PC-9 (cell line): ENCODE measurements at regions not wholly inside any gene's neighbourhood (a gene's known extent, or its start where the extent isn't known, plus 50 kb on each side); places are given as distances from the start of the nearest gene placed in this dataset.

ENCODE experiments used
- CTCF ChIP-seq: fragments of 200-600 bp; sonication (generic); conservative IDR thresholded peaks from 2 replicates; pipeline ENCODE4 v1.6.1; 2017; ENCODE audit warnings: mixed run types, antibody characterized with exemption, mild to moderate bottlenecking, moderate library complexity
- EZH2 ChIP-seq: fragments of 200-600 bp; sonication (generic); IDR thresholded peaks from 2 replicates; pipeline ENCODE4 v1.8.0; 2017; ENCODE audit warnings: antibody characterized with exemption, low read depth

DNA sequence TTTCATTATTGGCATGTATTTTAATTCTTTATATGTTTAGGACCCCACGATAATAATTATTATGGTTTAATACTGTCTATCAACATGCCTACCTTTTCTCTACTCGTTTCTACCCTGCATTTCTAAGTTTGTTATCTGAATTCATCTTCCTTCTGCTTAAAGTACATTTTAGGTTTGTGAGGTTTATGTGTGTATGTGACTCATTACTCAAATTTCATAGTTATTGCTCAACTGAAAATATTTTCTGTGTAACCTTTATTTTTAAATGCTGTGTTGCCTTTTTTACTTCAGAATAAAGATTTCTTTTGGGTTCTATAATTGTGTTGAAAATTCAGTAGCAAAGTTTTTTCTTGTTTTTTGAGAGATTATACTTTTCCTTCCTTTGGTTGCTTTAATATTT, 933.9 kb upstream of the LRRTM1 start:
- TF ChIP-seq CTCF (no peak), EZH2 (no peak)
